ENCODE measurements at regions not wholly inside any gene's neighbourhood (a gene's known extent, or its start where the extent isn't known, plus 50 kb on each side); places are given as distances from the start of the nearest gene placed in this dataset.
"Not testable (repeated sequence)": the region's sequence is repeated elsewhere in the genome, so short reads cannot be mapped to it uniquely, and the experiment has no call there.

GRCh38 chr6:164079275-164079600, 664.7 kb downstream of the QKI start (continued):
- TF ChIP-seq TSHZ2 (CRISPR knock-in tag; IDR thresholded peaks at IDR 0.05): no peak

- no peak for ATAC-seq
- TF ChIP-seq BACH2 (CRISPR knock-in tag; IDR thresholded peaks at IDR 0.05; ENCODE audit: borderline replicate concordance) (no peak), ZFP3 (CRISPR knock-in tag; IDR thresholded peaks at IDR 0.05) (no peak), PPARA (CRISPR knock-in tag; IDR thresholded peaks at IDR 0.05; ENCODE audit: borderline replicate concordance) (no peak), ISL1 (CRISPR knock-in tag; IDR thresholded peaks at IDR 0.05) (no peak), RARB (CRISPR knock-in tag; IDR thresholded peaks at IDR 0.05) (no peak), SNAI2 (CRISPR knock-in tag; IDR thresholded peaks at IDR 0.05) (no peak), OSR1 (CRISPR knock-in tag; IDR thresholded peaks at IDR 0.05) (no peak), PATZ1 (CRISPR knock-in tag; IDR thresholded peaks at IDR 0.05; ENCODE audit: borderline replicate concordance) (no peak), TOX (CRISPR knock-in tag; IDR thresholded peaks at IDR 0.05; ENCODE audit: borderline replicate concordance) (no peak), ZNF8 (CRISPR knock-in tag; IDR thresholded peaks at IDR 0.05) (no peak), CSDC2 (CRISPR knock-in tag; IDR thresholded peaks at IDR 0.05) (no peak), ZNF565 (CRISPR knock-in tag; conservative IDR thresholded peaks at IDR 0.05; ENCODE audit: low read depth) (no peak), ARNTL (CRISPR knock-in tag; IDR thresholded peaks at IDR 0.05; ENCODE audit: borderline replicate concordance, low read depth) (no peak), CSRNP3 (CRISPR knock-in tag; IDR thresholded peaks at IDR 0.05) (no peak), GLIS3 (CRISPR knock-in tag; IDR thresholded peaks at IDR 0.05) (no peak)
- TF ChIP-seq, protein P1, sequence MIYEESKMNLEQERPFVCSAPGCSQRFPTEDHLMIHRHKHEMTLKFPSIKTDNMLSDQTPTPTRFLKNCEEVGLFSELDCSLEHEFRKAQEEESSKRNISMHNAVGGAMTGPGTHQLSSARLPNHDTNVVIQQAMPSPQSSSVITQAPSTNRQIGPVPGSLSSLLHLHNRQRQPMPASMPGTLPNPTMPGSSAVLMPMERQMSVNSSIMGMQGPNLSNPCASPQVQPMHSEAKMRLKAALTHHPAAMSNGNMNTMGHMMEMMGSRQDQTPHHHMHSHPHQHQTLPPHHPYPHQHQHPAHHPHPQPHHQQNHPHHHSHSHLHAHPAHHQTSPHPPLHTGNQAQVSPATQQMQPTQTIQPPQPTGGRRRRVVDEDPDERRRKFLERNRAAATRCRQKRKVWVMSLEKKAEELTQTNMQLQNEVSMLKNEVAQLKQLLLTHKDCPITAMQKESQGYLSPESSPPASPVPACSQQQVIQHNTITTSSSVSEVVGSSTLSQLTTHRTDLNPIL (CRISPR knock-in tag; IDR thresholded peaks at IDR 0.05; ENCODE audit: low read depth): no peak
Measured at GRCh38 chr6:164078532-164079274, 664.2 kb downstream of the QKI start.

DNA sequence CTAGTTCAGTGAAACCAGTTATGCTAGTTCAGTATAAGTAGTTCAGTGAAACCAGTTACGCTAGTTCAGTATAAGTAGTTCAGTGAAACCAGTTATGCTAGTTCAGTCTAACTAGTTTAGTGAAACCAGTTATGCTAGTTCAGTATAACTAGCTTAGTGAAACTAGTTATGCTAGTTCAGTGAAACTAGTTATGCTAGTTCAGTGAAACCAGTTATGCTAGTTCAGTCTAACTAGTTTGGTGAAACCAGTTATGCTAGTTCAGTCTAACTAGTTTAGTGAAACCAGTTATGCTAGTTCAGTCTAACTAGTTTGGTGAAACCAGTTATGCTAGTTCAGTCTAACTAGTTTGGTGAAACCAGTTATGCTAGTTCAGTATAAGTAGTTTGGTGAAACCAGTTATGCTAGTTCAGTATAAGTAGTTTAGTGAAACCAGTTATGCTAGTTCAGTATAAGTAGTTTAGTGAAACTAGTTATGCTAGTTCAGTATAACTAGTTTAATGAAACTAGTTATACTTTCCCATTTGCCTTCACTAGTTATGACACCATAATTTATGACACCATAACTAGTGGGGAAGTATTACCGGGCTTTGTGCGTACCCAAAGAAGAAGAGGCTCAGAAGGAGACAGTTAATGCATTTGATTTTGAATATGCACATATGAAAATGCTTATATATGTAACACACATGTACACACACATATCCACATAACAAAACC, 662.5 kb downstream of the QKI start:
- ATAC-seq: not testable (repeated sequence)

GRCh38 chr6:164075981-164076615, 661.6 kb downstream of the QKI start:
- no peak for ATAC-seq
- TF ChIP-seq SNAI2 (CRISPR knock-in tag; IDR thresholded peaks at IDR 0.05): no peak
- TF ChIP-seq RARB (CRISPR knock-in tag; IDR thresholded peaks at IDR 0.05): no peak
- TF ChIP-seq GLIS3 (CRISPR knock-in tag; IDR thresholded peaks at IDR 0.05): no peak
- no peak for TF ChIP-seq PPARA (CRISPR knock-in tag; IDR thresholded peaks at IDR 0.05; ENCODE audit: borderline replicate concordance)
- TF ChIP-seq ZC3H10 (CRISPR knock-in tag; IDR thresholded peaks at IDR 0.05): no peak
- TF ChIP-seq TSHZ2 (CRISPR knock-in tag; IDR thresholded peaks at IDR 0.05): no peak
- no peak for TF ChIP-seq ESRRG (CRISPR knock-in tag; IDR thresholded peaks at IDR 0.05)
- no peak for TF ChIP-seq ZNF8 (CRISPR knock-in tag; IDR thresholded peaks at IDR 0.05)
- no peak for TF ChIP-seq ZNF70 (CRISPR knock-in tag; IDR thresholded peaks at IDR 0.05)
- TF ChIP-seq, protein P1 (CRISPR knock-in tag; IDR thresholded peaks at IDR 0.05; ENCODE audit: low read depth): no peak
- no peak for TF ChIP-seq TCF4 (CRISPR knock-in tag; IDR thresholded peaks at IDR 0.05; ENCODE audit: borderline replicate concordance)
- TF ChIP-seq BACH2 (CRISPR knock-in tag; IDR thresholded peaks at IDR 0.05; ENCODE audit: borderline replicate concordance): no peak

All from SK-N-SH treated with all-trans-retinoic acid at 6 μM for 48 hours (cell line).